Lower leg skin (tissue), 3 donors: ENCODE measurements at regions not wholly inside any gene's neighbourhood (a gene's known extent, or its start where the extent isn't known, plus 50 kb on each side); places are given as distances from the start of the nearest gene placed in this dataset.

Source experiments
- CTCF ChIP-seq, 3 donors: fragments of 450-650 bp; IDR thresholded peaks; one replicate each; pipeline ENCODE4 v1.5.1; 2016; ENCODE audit warnings: antibody characterized with exemption in 3 of 3, mild to moderate bottlenecking in 3 of 3, moderate library complexity in 2 of 3
- POLR2A ChIP-seq, 2 donors: fragments of 450-650 bp; IDR thresholded peaks; one replicate each; pipeline ENCODE4 v1.6.1; 2016 to 2017; ENCODE audit warnings: antibody characterized with exemption in 2 of 2, mild to moderate bottlenecking in 1 of 2, moderate library complexity in 1 of 2

GRCh38 chr5:104785097-104785496 lies 1222.5 kb upstream of the NUDT12 start:
- TF ChIP-seq CTCF (IDR thresholded peaks at IDR 0.05) (no peak), POLR2A (IDR thresholded peaks at IDR 0.05) (no peak)
